ENCODE measurements at regions not wholly inside any gene's neighbourhood (a gene's known extent, or its start where the extent isn't known, plus 50 kb on each side); places are given as distances from the start of the nearest gene placed in this dataset.

DNA sequence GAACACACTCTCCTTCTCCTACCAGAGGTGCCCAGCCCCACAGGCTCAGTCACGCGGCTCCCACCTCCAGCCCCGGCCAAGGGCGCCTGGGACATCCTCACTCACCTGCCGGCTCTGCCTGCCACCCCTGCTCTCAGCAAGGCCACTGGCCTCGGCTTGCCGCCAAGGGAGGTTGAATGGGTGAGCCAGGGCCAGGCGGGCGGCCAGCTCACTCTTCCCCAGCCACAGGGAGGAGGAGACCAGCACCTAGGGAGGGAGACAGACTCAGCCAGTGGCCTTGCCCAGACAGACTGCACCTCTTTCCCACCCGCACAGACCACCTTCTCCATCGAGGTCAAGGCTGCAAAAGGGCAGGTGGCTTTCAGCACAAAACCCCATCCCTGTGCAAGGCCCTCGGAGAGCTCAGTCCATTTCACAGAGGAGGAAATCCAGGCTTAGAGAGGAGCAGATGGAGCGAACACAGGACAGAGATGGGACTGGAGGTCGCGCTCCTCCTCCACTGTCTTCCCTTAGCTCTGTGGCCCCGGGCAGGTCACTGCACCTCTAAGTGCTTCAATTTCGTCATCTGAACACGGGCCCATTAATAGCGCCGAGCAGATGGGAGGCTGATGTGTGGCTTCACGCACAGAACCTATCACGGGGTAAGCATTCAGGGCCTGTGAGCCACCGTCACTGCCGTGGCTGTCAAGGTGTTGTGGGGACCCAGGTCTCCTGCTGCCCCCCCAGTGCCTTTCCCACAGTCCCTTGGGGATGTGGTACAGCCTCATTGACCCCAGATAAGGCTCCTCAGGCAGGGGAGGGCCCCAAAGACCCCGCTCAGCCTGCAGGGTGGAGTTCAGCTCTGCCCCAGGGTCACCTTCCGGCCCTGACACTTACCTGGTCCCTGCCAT lies 56.1 kb downstream of the RMI2 start:
- TF ChIP-seq, protein P1, sequence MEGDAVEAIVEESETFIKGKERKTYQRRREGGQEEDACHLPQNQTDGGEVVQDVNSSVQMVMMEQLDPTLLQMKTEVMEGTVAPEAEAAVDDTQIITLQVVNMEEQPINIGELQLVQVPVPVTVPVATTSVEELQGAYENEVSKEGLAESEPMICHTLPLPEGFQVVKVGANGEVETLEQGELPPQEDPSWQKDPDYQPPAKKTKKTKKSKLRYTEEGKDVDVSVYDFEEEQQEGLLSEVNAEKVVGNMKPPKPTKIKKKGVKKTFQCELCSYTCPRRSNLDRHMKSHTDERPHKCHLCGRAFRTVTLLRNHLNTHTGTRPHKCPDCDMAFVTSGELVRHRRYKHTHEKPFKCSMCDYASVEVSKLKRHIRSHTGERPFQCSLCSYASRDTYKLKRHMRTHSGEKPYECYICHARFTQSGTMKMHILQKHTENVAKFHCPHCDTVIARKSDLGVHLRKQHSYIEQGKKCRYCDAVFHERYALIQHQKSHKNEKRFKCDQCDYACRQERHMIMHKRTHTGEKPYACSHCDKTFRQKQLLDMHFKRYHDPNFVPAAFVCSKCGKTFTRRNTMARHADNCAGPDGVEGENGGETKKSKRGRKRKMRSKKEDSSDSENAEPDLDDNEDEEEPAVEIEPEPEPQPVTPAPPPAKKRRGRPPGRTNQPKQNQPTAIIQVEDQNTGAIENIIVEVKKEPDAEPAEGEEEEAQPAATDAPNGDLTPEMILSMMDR (IDR thresholded peaks at IDR 0.05; ENCODE audit: low read depth, low read length): no peak
- H3K4me3 ChIP-seq (replicated peaks in 1 of 2; ENCODE audit: low read depth in 2 of 2, low read length in 2 of 2): no peak overlapping the region

DNA sequence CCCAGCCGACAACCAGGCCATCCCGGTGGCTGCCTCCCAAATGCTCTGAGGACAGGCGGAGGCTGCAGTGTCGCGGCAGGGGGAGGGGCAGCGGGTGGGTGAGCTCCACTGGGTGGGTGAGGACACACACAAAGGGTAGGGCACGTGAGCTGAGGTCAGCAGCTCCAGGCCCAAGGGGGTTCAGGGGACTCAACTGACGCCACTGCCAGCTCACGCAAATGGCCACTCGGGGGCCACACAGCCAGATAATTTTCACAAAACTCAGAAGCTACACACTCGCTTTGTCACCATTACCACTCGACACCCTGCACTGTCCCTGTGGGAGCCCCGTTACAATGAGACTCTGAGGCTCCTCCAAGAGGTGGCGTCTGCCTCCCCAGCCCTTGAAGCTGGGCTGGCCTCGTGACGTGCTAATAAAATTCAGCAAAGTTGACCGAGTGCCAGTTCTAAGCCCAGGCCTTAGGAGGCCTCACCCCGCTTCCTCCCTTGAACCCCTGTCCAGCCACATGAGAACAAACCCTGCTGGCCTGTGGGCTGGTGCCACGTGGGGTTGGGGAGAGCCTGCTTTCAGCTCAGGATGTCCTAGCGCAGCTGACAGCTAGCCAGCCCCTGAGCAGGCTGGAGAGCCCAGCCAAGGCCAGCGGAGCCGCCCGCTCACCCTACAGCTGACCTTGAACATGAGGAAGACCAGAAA lies 56.9 kb downstream of the RMI2 start:
- TF ChIP-seq, protein P1 (IDR thresholded peaks at IDR 0.05; ENCODE audit: low read depth, low read length): no peak
- DNase-seq (ENCODE audit: low read depth in 2 of 2): no peak
- H3K4me3 ChIP-seq (replicated peaks in 1 of 2; ENCODE audit: low read depth in 2 of 2, low read length in 2 of 2): no peak overlapping the region

More for the DNA sequence above, 56.1 kb downstream of the RMI2 start:
- no peak for DNase-seq (ENCODE audit: low read depth in 2 of 2)

DNA sequence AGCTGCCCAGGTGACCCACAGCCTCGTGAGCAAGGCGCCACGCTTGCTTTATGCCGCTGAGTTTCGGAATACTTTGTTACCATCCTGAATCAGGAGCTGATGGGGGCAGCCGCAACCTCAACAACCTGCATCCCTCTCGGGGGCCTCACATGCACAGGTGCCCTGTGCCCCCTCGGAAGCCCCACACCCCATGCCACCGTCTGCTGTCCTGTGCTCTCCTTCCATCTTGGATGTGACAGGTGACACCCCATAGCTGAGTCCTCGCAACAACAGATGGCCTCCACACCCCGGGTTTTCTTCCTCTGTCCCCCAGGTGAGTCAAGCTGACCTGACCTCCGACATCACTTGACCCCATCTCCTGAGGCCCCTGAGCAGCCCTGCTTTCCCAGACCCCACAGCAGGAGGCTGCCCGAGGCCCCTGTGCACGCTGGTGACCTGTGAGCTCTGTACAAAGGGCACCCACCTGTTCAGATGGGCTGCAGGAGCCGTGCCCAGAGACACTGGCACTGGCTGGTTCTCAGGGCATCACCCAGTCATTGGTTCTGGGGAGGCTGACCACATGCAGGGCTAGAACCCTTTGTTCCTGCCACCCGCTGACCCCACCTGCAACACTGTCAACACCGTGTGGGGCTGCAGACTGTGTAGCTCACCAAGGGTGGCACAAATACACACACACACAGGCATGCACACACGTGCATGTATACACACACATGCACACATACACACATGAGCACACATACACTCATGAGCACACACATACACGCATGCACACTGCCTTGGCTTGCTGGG lies 57.7 kb downstream of the RMI2 start:
- no peak overlapping the region for H3K4me3 ChIP-seq (replicated peaks in 1 of 2; ENCODE audit: low read depth in 2 of 2, low read length in 2 of 2)
- no peak for DNase-seq (ENCODE audit: low read depth in 2 of 2)
- TF ChIP-seq, protein P1 (IDR thresholded peaks at IDR 0.05; ENCODE audit: low read depth, low read length): no peak

DNA sequence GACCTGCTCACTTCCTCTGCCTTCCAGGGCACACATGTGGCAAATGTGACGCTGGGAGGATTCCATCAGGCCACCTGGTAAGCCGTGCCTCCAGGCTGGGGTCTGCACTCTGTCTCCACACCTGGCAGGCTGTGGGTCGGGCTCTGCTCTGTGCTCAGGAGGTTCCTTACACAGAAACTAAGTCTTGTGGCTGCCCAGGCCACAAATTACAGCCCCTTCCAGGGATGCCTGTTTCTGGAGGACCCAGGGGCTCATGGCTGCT lies 58.2 kb downstream of the RMI2 start:
- no peak overlapping the region for H3K4me3 ChIP-seq (replicated peaks in 1 of 2; ENCODE audit: low read depth in 2 of 2, low read length in 2 of 2)
- no peak for DNase-seq (ENCODE audit: low read depth in 2 of 2)
- TF ChIP-seq, protein P1 (IDR thresholded peaks at IDR 0.05; ENCODE audit: low read depth, low read length): no peak

DNA sequence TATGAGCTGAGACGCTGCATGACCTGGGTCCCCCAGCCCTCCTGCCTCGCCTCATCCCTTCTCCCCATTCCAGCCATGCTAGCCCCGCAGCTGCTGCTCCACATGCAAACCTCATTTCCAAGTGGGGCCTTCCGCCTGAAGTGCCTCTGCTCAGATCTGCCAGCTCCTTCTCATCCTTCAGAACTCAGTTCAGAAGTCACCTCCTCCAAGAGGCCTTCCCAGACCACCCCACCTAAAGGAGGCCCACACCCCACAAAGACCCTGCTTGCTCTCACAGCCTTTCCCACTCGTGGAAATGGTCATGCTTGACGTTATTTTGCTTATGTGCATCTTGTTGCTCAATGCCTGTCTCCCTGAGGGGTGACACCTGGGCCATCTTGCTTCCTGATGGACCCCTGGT lies 58.7 kb downstream of the RMI2 start:
- no peak for DNase-seq (ENCODE audit: low read depth in 2 of 2)
- H3K4me3 ChIP-seq (replicated peaks in 1 of 2; ENCODE audit: low read depth in 2 of 2, low read length in 2 of 2): no peak overlapping the region
- TF ChIP-seq, protein P1 (IDR thresholded peaks at IDR 0.05; ENCODE audit: low read depth, low read length): no peak

DNA sequence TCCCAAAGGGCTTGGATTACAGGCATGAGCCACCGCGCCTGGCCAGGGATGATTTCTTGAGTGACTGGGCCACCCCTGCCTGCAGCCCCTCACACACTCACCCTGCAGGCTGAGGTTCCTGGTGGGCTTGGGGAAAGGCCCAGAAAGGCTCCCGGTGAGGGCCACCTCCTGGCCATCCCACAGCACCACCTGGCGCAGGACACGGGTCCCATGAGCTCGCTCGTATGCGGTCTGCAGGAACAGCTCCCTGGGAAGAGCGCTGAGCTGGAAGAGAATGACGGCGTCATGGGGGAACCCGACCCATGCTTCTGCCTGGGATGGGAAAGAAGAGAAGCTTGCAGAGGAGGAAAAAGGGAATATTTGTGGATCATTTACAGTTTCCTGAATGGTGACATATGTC lies 59.3 kb downstream of the RMI2 start:
- no peak overlapping the region for H3K4me3 ChIP-seq (replicated peaks in 1 of 2; ENCODE audit: low read depth in 2 of 2, low read length in 2 of 2)
- no peak for DNase-seq (ENCODE audit: low read depth in 2 of 2)
- TF ChIP-seq, protein P1 (IDR thresholded peaks at IDR 0.05; ENCODE audit: low read depth, low read length): no peak

Data from cardiac fibroblast (primary cell).